ENCODE measurements at regions not wholly inside any gene's neighbourhood (a gene's known extent, or its start where the extent isn't known, plus 50 kb on each side); places are given as distances from the start of the nearest gene placed in this dataset.

GRCh38 chr3:159560214-159560979, 428.2 kb upstream of the IL12A start:
- no peak for DNase-seq

- no peak for DNase-seq
Observed at GRCh38 chr3:159565313-159565712, 423.3 kb upstream of the IL12A start.

GRCh38 chr3:159583662-159584061, 405.0 kb upstream of the IL12A start:
- no peak for DNase-seq

GRCh38 chr3:159584421-159584820, 404.2 kb upstream of the IL12A start:
- DNase-seq, result no peak

GRCh38 chr3:159586571-159587202, 401.9 kb upstream of the IL12A start:
- no peak for DNase-seq

GRCh38 chr3:159593927-159594605, 394.6 kb upstream of the IL12A start:
- no peak for DNase-seq

- DNase-seq, result no peak
Observed at GRCh38 chr3:159600291-159600690, 388.3 kb upstream of the IL12A start.

- DNase-seq, result no peak
Observed at GRCh38 chr3:159604151-159604581, 384.5 kb upstream of the IL12A start.

- DNase-seq, result no peak
Observed at GRCh38 chr3:159605101-159605500, 383.5 kb upstream of the IL12A start.

- no peak for DNase-seq
Observed at GRCh38 chr3:159605776-159606175, 382.9 kb upstream of the IL12A start.

- no peak for DNase-seq
Observed at GRCh38 chr3:159607856-159608255, 380.8 kb upstream of the IL12A start.

GRCh38 chr3:159608311-159608710, 380.3 kb upstream of the IL12A start:
- DNase-seq, result no peak

GRCh38 chr3:159609625-159610024, 379.0 kb upstream of the IL12A start:
- no peak for DNase-seq

- no peak for DNase-seq
Observed at GRCh38 chr3:159616234-159616825, 372.3 kb upstream of the IL12A start.

- DNase-seq, result no peak
Observed at GRCh38 chr3:159619341-159619885, 369.2 kb upstream of the IL12A start.

GRCh38 chr3:159620281-159620680, 368.4 kb upstream of the IL12A start:
- DNase-seq, result no peak

GRCh38 chr3:159620873-159621272, 367.8 kb upstream of the IL12A start:
- DNase-seq, result no peak

- no peak for DNase-seq
Observed at GRCh38 chr3:159624616-159625015, 364.0 kb upstream of the IL12A start.

- DNase-seq, result no peak
Observed at GRCh38 chr3:159625594-159625993, 363.0 kb upstream of the IL12A start.

GRCh38 chr3:159626598-159626997, 362.0 kb upstream of the IL12A start:
- DNase-seq, result no peak

- DNase-seq, result no peak
Observed at GRCh38 chr3:159627229-159627628, 361.4 kb upstream of the IL12A start.

GRCh38 chr3:159627634-159628033, 361.0 kb upstream of the IL12A start:
- DNase-seq, result no peak

- no peak for DNase-seq
Observed at GRCh38 chr3:159629329-159630084, 359.1 kb upstream of the IL12A start.
